OCI-LY3 (cell line): ENCODE measurements at regions not wholly inside any gene's neighbourhood (a gene's known extent, or its start where the extent isn't known, plus 50 kb on each side); places are given as distances from the start of the nearest gene placed in this dataset.

Source experiments
- H2AFZ ChIP-seq: fragments of 200-600, 300-600 bp; shearing (Covaris generic); 2 replicates; pipeline ENCODE4 v1.6.0; 2014; ENCODE audit warnings: antibody characterized with exemption, low read depth, low read length
- H3K27ac ChIP-seq: fragments of 200-600, 300-600 bp; sonication (generic); 2 replicates; pipeline ENCODE4 v1.5.1; 2014; ENCODE audit warnings: mild to moderate bottlenecking, low read length, moderate library complexity, mixed read lengths
- H3K27me3 ChIP-seq: fragments of 200-600, 300-600 bp; sonication (generic); 2 replicates; pipeline ENCODE4 v1.6.1; 2014; ENCODE audit warnings: low read depth, low read length, mixed read lengths
- H3K36me3 ChIP-seq: fragments of 200-600, 300-600 bp; sonication (generic); replicated peaks from 2 replicates; pipeline ENCODE3; 2014; ENCODE audit warnings: low read depth, low read length, mixed read lengths
- H3K4me1 ChIP-seq: fragments of 300-600, 200-600 bp; sonication (generic); 2 replicates; pipeline ENCODE4 v1.6.1; 2014; ENCODE audit warnings: low read length, mixed read lengths
- H3K4me2 ChIP-seq: fragments of 200-600, 300-600 bp; sonication (generic); 2 replicates; pipeline ENCODE4 v1.6.1; 2014; ENCODE audit warnings: low read length, mixed read lengths
- H3K4me3 ChIP-seq: fragments of 300-600, 200-600 bp; sonication (generic); 2 replicates; pipeline ENCODE4 v1.5.1; 2014; ENCODE audit warnings: antibody characterized with exemption, mild to moderate bottlenecking, low read length, moderate library complexity
- H3K79me2 ChIP-seq: fragments of 300-600, 200-600 bp; shearing (Covaris generic); 2 replicates; pipeline ENCODE4 v1.6.1; 2014; ENCODE audit warnings: mild to moderate bottlenecking, low read length, mixed read lengths
- H3K9ac ChIP-seq: fragments of 300-600, 200-600 bp; shearing (Covaris generic); 2 replicates; pipeline ENCODE4 v1.6.0; 2014; ENCODE audit warnings: mild to moderate bottlenecking, low read length, moderate library complexity
- H3K9me3 ChIP-seq: fragments of 200-600, 300-600 bp; shearing (Covaris generic); 2 replicates; pipeline ENCODE4 v1.6.1; 2014; ENCODE audit warnings: low read length, mixed read lengths; ENCODE audit not compliant: insufficient read depth
- H4K20me1 ChIP-seq: fragments of 200-600, 300-600 bp; sonication (generic); 2 replicates; pipeline ENCODE4 v1.6.1; 2016; ENCODE audit warnings: low read length, mixed read lengths; ENCODE audit not compliant: insufficient read depth
- EZH2phosphoT487 ChIP-seq: fragments of 200-600 bp; shearing (Covaris generic); IDR thresholded peaks from 2 replicates; pipeline ENCODE4 v1.6.1; 2018; ENCODE audit warnings: antibody characterized with exemption, mixed run types, low read depth
- TF ChIP-seq, protein P1 (sequence below): fragments of 200-600, 300-600 bp; sonication (generic); IDR thresholded peaks from 2 replicates; pipeline ENCODE4 v1.5.1; 2014; ENCODE audit warnings: antibody characterized with exemption, low read length, low read depth

- H3K4me3 ChIP-seq, result no peak overlapping the region
- no peak overlapping the region for H2AFZ ChIP-seq
- TF ChIP-seq, protein P1, sequence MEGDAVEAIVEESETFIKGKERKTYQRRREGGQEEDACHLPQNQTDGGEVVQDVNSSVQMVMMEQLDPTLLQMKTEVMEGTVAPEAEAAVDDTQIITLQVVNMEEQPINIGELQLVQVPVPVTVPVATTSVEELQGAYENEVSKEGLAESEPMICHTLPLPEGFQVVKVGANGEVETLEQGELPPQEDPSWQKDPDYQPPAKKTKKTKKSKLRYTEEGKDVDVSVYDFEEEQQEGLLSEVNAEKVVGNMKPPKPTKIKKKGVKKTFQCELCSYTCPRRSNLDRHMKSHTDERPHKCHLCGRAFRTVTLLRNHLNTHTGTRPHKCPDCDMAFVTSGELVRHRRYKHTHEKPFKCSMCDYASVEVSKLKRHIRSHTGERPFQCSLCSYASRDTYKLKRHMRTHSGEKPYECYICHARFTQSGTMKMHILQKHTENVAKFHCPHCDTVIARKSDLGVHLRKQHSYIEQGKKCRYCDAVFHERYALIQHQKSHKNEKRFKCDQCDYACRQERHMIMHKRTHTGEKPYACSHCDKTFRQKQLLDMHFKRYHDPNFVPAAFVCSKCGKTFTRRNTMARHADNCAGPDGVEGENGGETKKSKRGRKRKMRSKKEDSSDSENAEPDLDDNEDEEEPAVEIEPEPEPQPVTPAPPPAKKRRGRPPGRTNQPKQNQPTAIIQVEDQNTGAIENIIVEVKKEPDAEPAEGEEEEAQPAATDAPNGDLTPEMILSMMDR, result no peak
- TF ChIP-seq EZH2phosphoT487, result no peak
- H3K79me2 ChIP-seq, result no peaks in the 10 kb centered on the region
- H3K27me3 ChIP-seq, result peaks cover 89% of the 10 kb centered on the region
- no peaks in the 10 kb centered on the region for H3K9me3 ChIP-seq
- no peaks in the 10 kb centered on the region for H4K20me1 ChIP-seq
- no peak overlapping the region for H3K4me2 ChIP-seq
- H3K4me1 ChIP-seq, result no peaks in the 10 kb centered on the region
- no peak overlapping the region for H3K9ac ChIP-seq
- no peaks in the 10 kb centered on the region for H3K36me3 ChIP-seq
- H3K27ac ChIP-seq, result no peak overlapping the region
Observed at GRCh38 chr3:71998995-71999673, 214.2 kb upstream of the PROK2 start.

DNA sequence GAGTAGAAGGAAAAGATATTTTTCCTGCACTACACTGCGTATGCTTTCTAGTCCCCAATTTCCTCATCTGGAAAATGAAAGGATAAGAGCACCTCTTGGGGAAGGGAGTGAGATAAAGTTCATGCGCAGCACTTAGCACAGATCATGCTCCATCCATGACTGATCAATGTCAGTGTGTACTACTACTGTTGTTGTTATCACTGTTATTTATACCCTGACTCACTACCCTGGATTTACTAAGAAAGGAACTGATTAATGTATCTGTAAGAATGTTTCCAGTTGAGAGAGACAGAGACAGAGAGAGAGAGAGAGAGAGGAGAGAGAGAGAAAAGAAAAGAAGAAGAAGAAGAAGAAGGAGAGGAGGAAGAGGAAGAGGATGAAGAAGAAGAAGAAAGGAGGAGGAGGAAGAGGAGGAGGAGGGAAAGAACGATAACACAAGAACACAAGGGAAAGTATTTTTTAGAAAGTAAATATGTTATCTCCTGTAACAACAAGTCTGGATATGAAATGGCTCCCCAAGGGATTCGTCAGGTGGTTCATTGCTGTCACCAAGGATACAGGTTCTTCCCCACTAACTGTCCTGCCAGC is 212.2 kb upstream of the PROK2 start:
- H3K36me3 ChIP-seq, result no peaks in the 10 kb centered on the region
- TF ChIP-seq, protein P1, result no peak
- no peak for TF ChIP-seq EZH2phosphoT487
- H3K9me3 ChIP-seq, result no peaks in the 10 kb centered on the region
- no peak overlapping the region for H2AFZ ChIP-seq
- H4K20me1 ChIP-seq, result no peaks in the 10 kb centered on the region
- H3K27me3 ChIP-seq, result peaks cover 71% of the 10 kb centered on the region
- no peak overlapping the region for H3K9ac ChIP-seq
- no peak overlapping the region for H3K4me3 ChIP-seq
- no peaks in the 10 kb centered on the region for H3K4me1 ChIP-seq
- no peak overlapping the region for H3K27ac ChIP-seq
- no peak overlapping the region for H3K4me2 ChIP-seq
- no peaks in the 10 kb centered on the region for H3K79me2 ChIP-seq

DNA sequence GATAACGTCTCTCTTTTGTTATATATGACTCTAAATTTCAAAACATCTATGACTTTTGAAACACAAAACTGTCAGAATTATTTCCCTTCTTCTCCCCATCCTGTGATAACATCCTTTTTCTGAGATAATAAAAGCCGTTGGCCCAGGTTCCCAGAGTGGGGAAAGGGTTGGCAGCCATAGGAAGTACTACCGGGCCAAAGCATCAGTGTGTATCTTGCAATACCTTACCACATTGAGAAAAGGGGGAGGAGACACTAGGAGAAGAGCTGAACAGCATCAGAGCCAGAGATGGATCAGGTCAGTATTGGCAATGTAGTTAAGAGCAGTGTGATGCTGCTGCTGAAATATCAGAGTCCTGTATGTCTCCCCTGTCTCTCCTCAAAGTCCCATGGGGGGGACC is 210.0 kb upstream of the PROK2 start:
- H3K4me1 ChIP-seq, result no peaks in the 10 kb centered on the region
- H3K4me3 ChIP-seq, result no peak overlapping the region
- peaks cover 61% of the 10 kb centered on the region for H3K27me3 ChIP-seq
- H3K36me3 ChIP-seq, result no peaks in the 10 kb centered on the region
- no peak for TF ChIP-seq EZH2phosphoT487
- TF ChIP-seq, protein P1, result no peak
- H3K4me2 ChIP-seq, result no peak overlapping the region
- H3K9ac ChIP-seq, result no peak overlapping the region
- H2AFZ ChIP-seq, result no peak overlapping the region
- H3K9me3 ChIP-seq, result no peaks in the 10 kb centered on the region
- no peak overlapping the region for H3K27ac ChIP-seq
- no peaks in the 10 kb centered on the region for H3K79me2 ChIP-seq
- H4K20me1 ChIP-seq, result no peaks in the 10 kb centered on the region

DNA sequence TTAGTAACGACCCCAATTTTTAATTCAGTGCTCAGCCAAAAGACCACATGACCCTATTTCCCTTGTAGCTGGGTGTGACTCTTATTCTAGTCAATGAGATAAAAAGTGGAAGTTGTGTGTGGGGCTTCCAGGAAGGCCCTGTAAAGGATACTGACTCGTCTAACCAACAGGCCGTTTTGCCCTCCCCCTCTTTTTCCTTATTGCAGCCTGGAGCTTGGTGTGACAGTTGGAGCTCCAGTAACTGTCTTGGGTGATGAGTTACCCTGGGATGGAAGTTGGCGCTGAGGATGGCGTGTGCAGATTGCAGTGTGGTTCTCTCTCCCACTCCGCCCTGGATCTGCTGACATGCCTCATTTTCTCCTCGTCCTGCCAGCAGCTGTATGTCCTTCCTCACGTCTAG is 209.3 kb upstream of the PROK2 start:
- no peak overlapping the region for H3K27ac ChIP-seq
- no peak overlapping the region for H3K4me2 ChIP-seq
- no peak overlapping the region for H2AFZ ChIP-seq
- H3K4me3 ChIP-seq, result no peak overlapping the region
- H4K20me1 ChIP-seq, result no peaks in the 10 kb centered on the region
- no peaks in the 10 kb centered on the region for H3K4me1 ChIP-seq
- no peak overlapping the region for H3K9ac ChIP-seq
- TF ChIP-seq, protein P1, result no peak
- TF ChIP-seq EZH2phosphoT487, result no peak
- no peaks in the 10 kb centered on the region for H3K9me3 ChIP-seq
- H3K27me3 ChIP-seq, result peaks cover 61% of the 10 kb centered on the region
- no peaks in the 10 kb centered on the region for H3K36me3 ChIP-seq
- H3K79me2 ChIP-seq, result no peaks in the 10 kb centered on the region
